ENCODE measurements at regions not wholly inside any gene's neighbourhood (a gene's known extent, or its start where the extent isn't known, plus 50 kb on each side); places are given as distances from the start of the nearest gene placed in this dataset.

GRCh38 chr5:135254183-135254582 is 144.8 kb downstream of the MACROH2A1 start:
- H3K4me3 ChIP-seq, result no peak overlapping the region
- no peak for TF ChIP-seq POLR2AphosphoS5 (IDR thresholded peaks at IDR 0.05)
- no peak for TF ChIP-seq CTCF (IDR thresholded peaks at IDR 0.05)
- no peak for TF ChIP-seq POLR2A (IDR thresholded peaks at IDR 0.05)
- no peak overlapping the region for H3K27ac ChIP-seq
- H3K4me1 ChIP-seq, result no peaks in the 10 kb centered on the region
- no peaks in the 10 kb centered on the region for H3K9me3 ChIP-seq
- no peak for DNase-seq (ENCODE audit: low spot score in 2 of 2)
- no peaks in the 10 kb centered on the region for H3K27me3 ChIP-seq
- H3K36me3 ChIP-seq, result no peaks in the 10 kb centered on the region
- intact Hi-C loops (cut with DNase I; ENCODE audit: low total_unique reads), result no loop called here

- Histone ChIP-seq H3K4me3 (no peak overlapping the region), H3K4me1 (no peaks in the 10 kb centered on the region), H3K36me3 (no peaks in the 10 kb centered on the region), H3K27ac (no peak overlapping the region), H3K27me3 (no peaks in the 10 kb centered on the region), H3K9me3 (no peaks in the 10 kb centered on the region)
- DNase-seq (ENCODE audit: low spot score in 2 of 2), result no peak
- no peak for TF ChIP-seq POLR2A (IDR thresholded peaks at IDR 0.05)
- no peak for TF ChIP-seq CTCF (IDR thresholded peaks at IDR 0.05)
- no peak for TF ChIP-seq POLR2AphosphoS5 (IDR thresholded peaks at IDR 0.05)
- intact Hi-C loops (cut with DNase I; ENCODE audit: low total_unique reads), result no loop called here
These were observed 145.3 kb downstream of the MACROH2A1 start for GRCh38 chr5:135253601-135254178.

- no peak for DNase-seq (ENCODE audit: low spot score in 2 of 2)
- no peaks in the 10 kb centered on the region for H3K27me3 ChIP-seq
- H3K27ac ChIP-seq, result no peak overlapping the region
- H3K4me3 ChIP-seq, result no peak overlapping the region
- H3K4me1 ChIP-seq, result peaks cover 0 to 4% of the 10 kb centered on the region in 2 donors
- intact Hi-C loops (cut with DNase I; ENCODE audit: low total_unique reads), result no loop called here
- TF ChIP-seq POLR2A (IDR thresholded peaks at IDR 0.05) (no peak), CTCF (IDR thresholded peaks at IDR 0.05) (no peak), POLR2AphosphoS5 (IDR thresholded peaks at IDR 0.05) (no peak)
- H3K9me3 ChIP-seq, result no peaks in the 10 kb centered on the region
- no peaks in the 10 kb centered on the region for H3K36me3 ChIP-seq
These were observed 147.9 kb downstream of the MACROH2A1 start for GRCh38 chr5:135251093-135251492.

- Histone ChIP-seq H3K36me3 (no peaks in the 10 kb centered on the region), H3K27me3 (no peaks in the 10 kb centered on the region), H3K4me3 (no peak overlapping the region), H3K9me3 (no peaks in the 10 kb centered on the region), H3K4me1 (peaks cover 0 to 4% of the 10 kb centered on the region in 2 donors), H3K27ac (no peak overlapping the region)
- DNase-seq (ENCODE audit: low spot score in 2 of 2), result no peak
- no peak for TF ChIP-seq POLR2A (IDR thresholded peaks at IDR 0.05)
- no peak for TF ChIP-seq POLR2AphosphoS5 (IDR thresholded peaks at IDR 0.05)
- TF ChIP-seq CTCF (IDR thresholded peaks at IDR 0.05), result no peak
- intact Hi-C loops (cut with DNase I; ENCODE audit: low total_unique reads), result no loop called here
These were observed 148.4 kb downstream of the MACROH2A1 start for GRCh38 chr5:135250671-135251070.

GRCh38 chr5:135249658-135250057 is 149.4 kb downstream of the MACROH2A1 start:
- Histone ChIP-seq H3K27me3 (no peaks in the 10 kb centered on the region), H3K36me3 (no peaks in the 10 kb centered on the region), H3K9me3 (no peaks in the 10 kb centered on the region), H3K4me3 (no peak overlapping the region), H3K27ac (no peak overlapping the region), H3K4me1 (peaks cover 0 to 4% of the 10 kb centered on the region in 2 donors)
- intact Hi-C loops (cut with DNase I; ENCODE audit: low total_unique reads), result no loop called here
- DNase-seq (ENCODE audit: low spot score in 2 of 2), result no peak
- TF ChIP-seq POLR2A (IDR thresholded peaks at IDR 0.05), result no peak
- no peak for TF ChIP-seq CTCF (IDR thresholded peaks at IDR 0.05)
- no peak for TF ChIP-seq POLR2AphosphoS5 (IDR thresholded peaks at IDR 0.05)

All from breast epithelium (tissue), 4 donors.